HG02571 (cell line): ENCODE measurements at regions not wholly inside any gene's neighbourhood (a gene's known extent, or its start where the extent isn't known, plus 50 kb on each side); places are given as distances from the start of the nearest gene placed in this dataset.

Experiments
- ATAC-seq: cut with Tn5 transposase; IDR thresholded peaks from one replicate; pipeline ENCODE4 v1.9.1; 2021; ENCODE audit warnings: mild to moderate bottlenecking, moderate library complexity; ENCODE audit not compliant: unreplicated experiment

DNA sequence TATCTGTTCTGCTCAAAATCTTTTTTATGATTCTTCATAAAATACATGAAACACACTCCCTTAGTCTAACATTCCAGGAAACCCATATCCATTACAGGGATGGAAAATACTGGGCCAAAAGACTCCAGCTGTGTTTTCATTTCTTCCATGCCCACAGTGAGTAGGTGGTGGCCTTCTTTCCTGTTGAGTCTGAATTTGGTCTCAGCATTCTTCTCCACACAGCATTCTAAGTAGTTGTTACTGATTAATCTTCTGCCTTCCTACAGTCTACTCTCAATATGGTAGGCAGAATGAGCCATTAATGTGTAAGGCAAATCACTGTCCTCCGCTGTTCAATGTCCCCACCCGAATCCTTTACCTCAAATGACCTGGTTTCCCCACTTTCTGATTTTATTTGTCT, 370.6 kb upstream of the RPS6KA3 start:
- no peak for ATAC-seq

DNA sequence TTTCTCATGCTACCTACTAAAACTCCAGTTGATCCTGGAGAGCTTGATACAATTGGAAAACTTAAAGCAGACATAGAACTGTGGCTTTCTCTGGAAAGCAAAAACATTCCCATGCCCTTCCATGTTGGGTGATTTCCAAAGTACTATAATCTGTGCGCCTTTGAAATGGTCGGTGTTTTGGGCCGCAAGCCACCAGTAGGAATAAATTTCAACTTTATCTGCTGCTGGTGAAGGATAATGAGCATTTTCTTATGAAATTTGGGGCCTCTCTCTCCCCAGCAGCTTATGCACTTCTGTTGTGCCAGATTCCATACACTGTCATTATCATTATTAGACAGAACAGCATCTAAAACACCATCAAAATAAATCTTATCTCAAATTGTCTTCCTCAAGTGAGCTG, 366.7 kb upstream of the RPS6KA3 start:
- no peak for ATAC-seq

DNA sequence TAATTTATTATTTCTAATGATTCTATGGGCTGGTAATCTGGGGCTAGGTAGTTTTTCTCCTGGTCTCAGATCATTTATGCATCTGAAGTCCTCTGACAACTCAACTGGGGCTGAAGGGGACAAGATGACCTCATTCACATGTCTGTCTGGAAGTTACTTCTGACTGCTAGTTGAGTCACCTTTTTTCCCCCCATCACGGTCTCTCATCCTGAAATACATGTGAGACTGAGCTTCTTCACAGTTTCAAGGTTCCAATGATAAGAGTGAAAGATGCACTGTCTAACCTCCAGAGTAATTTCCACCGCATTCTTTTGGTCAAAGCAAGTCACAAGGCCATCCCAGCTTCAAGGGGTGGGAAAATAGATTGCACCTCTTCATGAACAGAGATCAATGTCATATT, 356.7 kb upstream of the RPS6KA3 start:
- no peak for ATAC-seq

DNA sequence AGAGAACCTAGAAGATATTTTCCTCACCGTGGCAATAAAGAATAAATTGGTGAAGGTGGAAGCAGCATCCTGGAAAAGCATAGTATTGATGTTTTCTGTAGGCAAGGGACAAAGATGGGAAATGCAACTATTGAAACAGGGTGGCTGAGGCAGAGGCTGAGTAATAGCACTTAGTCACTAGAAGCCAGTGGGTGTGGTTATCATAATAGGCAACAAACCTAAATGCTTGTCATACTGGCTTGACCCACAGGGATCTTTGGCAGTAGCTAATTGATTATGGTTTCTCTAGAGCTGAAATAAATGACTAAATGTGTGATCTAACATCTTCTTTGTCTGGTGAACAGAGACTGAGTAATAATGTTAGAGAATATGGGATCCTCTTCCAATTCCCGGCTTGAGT, 353.6 kb upstream of the RPS6KA3 start:
- no peak for ATAC-seq

DNA sequence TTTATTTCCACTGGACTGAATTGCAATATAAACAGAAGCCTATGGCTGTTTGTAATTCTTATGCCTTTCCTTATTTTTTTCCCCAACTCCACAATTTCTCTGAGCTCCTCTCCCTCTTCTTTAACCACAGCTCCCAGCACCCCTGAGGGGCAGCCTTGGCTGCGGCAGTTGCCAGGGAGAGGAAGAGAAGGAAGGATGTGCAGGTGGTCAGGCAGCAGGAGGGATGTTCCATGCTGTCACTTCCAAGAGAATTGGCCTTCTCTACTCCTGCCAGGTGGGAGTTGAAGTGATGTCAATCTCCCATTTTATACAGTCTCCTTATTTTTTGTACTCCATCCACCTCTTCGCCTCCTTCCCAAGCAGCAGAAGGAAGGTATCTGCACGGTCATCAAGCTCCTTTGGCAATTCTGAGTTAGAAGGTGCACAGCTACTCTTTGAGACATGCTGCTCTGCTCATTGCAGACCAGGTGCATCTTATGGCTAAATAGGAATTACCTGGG, 343.3 kb upstream of the RPS6KA3 start:
- no peak for ATAC-seq

DNA sequence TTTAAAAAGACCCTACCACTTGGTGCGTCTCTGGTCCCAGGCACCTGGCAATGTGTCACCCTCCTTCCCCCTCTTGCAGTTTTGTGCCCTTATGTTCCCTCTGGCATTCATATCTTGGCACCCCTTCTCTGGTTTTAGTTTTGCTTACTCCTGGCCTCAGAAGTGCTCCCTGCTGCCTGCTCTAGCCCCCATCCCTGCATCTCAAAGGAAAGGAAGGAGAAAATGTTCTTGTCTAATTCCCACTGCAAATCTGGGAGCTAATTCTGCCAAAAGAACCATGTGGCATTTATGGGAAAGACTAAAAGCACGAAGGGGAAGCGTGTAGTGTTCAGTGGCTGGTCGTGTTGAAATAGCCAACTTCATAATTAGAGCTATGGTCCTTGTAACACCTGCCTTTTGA, 340.1 kb upstream of the RPS6KA3 start:
- no peak for ATAC-seq

DNA sequence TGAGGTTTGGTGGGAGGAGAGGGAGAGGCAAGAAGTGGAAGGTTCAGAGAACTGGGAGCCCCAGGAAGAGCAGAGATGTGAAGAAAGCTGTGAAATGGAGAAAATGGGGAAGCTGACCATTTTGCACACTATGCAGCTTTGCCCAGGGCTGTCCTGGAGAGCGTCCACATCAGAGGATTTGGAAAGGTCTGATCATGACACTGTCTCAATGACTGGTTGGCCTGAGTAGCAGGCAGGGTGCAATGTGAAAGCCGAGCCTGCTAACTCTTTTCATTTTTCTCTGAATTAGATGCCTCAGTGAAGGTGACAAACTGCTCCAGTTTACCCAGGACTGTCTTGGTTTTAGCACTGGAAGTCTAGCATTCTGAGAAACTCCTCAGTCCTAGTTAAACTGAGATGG, 330.1 kb upstream of the RPS6KA3 start:
- no peak for ATAC-seq

DNA sequence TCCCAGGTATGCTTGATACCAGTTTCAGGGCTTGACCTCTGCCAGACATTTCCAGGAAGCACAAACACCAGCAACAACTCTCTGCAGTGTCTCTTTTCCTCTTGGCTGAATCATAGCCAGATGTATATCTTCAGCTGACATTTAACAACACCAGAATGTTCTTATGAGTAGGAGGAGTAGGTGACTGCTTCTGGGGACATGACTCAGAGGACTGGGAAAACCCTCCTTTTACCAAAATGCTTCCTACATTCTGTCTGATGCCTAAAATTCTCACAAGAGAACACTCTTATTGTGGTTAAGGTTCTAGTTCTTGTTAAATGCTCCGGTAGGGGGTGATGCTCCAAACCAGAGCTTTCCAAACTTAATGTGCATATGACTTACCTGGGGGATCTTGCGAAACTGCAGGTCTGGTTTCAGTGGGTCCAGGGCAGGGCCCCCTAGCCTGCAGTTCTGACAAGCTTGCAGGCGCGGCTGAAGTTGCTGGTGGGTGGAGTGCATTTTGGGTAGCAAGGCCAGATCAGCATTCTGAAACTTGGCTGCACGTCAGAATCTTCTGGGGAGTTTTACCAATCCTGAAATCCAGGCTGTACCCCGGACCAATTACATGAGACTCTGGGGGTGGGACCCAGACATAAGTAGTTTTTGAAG, 329.3 kb upstream of the RPS6KA3 start:
- no peak for ATAC-seq

DNA sequence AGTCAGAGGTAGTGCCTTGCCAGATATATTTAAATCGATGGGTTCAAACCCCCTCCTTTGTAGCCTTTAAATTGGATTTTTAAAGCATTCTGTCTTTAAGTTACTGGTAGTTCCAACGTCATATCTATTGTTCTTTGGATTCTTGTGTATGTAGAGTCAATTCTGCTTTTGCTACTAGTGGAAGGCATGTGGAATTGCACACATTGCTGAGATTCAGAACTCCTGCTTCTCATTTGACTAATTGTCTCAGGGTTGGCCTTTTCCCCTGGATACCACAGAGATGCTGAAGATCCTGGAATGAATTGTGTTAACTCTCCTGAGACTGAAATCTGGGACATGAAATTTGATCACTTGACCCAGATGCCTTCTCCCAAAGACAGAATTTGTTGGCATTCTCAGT, 328.3 kb upstream of the RPS6KA3 start:
- ATAC-seq = no peak

DNA sequence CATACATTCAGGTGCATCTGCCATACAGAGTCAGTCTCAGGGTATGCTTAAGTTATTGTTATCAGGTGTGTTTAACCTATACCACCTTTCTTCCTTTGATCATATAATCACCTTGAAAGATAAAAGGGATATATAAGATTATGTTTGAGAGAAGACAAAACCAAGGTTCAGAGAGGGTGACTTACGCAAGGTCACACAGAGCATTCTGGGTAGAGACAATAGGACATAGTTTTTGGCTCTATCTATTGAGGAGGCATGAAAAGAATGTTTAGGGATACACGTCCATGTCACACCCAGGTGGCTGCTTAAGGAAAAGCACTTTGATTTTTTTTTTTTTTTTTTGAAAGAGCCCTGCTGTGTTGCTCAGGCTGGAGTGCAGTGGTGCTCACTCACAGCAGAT, 327.1 kb upstream of the RPS6KA3 start:
- ATAC-seq = no peak

DNA sequence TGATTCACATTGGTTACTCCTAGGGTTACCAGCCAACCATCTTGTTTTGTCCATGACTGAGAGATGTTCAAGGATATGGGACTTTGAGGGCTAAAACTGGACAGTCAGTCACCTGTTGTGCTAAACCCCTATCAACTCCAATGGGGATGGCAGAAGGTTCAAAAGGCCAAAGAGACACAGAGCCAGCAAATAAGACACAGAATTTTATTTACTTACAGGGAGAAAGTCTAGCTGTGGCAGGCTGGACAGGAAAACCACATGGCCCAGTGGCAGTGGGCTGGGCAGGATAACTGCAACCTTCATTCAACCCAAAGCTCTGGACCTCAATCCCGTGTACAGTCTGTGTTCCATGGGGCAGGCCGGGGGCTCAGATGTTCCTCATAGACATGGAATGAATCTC, 326.7 kb upstream of the RPS6KA3 start:
- ATAC-seq = no peak

DNA sequence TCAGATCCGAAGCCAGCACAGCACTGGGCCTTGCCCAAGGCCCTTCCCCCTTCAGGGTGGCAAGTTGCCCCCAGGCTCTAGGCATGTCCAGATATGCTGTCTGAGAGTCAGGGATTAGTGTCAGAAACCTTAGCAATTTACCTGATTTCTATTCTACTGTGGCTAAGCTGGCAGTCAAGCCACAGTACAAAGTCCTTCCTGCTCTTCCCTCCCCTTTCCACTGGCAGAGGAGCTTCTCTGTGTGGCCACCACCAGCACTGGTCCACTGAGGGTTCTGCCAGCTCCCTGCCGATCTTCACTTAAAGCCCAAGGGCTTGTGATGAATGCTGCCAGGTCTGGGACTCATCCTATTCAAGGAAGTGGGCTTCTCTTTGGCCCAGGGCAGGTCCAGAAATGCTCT, 324.5 kb upstream of the RPS6KA3 start:
- ATAC-seq = no peak

DNA sequence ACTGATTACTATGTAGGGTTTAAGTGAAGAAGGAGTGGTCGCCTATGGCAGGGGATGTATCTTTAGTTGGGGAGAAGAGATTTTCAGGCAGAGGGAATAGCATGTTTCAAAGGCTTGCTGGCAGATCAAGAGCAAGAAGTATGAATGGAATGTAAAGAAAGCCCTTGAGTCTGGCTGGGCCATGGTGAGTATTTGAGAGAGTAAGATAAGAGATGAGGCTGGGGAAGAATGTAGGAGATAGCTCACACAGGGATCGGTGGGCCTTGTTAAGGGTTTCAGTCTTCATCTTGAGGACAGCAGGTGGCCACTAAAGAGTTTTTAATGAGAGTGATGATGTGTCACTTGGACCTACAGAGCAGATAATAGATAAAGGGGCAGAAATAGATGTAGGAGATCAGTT, 319.1 kb upstream of the RPS6KA3 start:
- no peak for ATAC-seq

DNA sequence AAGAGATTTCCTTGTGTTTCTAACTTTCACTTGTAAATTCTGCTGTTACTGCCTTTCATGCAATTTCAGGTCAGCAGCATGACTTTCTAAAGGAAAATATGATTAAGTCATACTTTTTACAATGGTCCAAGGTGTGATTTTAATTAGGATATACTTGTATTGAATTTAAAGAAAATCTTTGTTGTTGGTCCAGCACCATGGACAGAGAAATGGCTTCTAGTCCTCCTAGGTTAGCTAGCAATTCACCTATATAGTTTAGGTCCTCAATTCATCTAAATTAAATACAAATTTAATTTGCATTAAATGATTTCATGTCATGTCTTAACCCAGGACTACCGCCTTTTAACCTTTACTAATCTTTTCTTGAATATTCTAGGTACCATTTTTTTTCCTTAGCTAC, 304.9 kb upstream of the RPS6KA3 start:
- no peak for ATAC-seq

DNA sequence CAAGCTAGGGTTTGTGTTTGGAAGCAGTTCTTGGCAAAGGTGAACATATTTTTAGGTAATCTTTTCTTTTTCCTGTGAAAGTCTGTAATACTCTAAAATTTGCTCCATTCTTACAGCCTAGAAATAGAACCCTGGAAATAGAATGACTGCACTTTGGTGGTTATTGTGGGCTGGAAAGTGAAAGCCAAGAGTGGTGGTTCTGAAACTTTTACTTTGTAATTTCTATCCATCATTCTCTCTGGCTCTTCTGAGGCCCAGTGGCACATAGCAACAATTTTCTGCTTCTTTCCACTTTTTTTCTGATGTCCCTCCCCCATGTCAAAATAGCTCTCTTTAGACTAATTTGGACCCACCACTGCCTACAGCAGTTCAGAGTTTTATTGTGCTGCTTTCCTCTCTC, 300.4 kb upstream of the RPS6KA3 start:
- no peak for ATAC-seq

DNA sequence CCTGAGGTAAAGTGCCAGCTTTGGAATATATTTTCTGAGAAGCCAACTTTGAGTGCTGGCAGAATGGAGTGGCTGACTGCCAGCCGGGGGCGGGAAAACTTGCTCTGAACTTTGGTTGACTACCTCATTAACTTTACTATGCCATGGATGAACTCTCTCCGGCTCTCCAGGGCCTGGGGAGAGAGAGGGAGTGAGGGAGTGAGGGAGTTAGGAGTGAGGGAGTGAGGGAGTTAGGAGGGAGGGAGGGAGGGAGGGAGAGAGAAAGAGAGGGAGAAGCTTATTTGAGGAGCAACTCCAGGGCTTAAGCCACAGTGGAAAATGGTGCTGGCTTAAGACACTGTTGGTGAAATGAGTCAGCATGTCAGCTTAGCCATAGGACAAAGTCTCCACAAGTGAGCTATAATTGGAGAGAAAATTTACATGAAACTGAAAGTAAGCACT, 280.9 kb upstream of the RPS6KA3 start:
- no peak for ATAC-seq

DNA sequence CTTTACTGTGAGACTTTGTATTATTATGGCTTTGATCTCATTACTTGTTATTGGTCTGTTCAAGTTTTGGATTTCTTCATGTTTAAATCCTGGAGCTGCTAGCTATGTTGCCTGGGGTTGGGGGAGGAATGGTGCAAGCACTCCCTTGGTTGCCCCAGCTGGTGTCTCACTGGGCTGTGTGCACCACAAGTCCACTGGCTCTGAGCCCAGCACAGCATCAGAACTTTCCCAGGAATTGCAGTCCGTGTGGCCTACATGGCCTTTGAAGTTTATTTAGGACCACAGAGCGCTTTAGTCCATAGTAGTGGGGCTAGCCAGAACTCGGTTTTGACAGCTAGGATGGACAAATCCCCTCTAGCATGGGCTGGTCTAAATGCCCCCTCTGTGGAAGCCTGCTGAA, 278.8 kb upstream of the RPS6KA3 start:
- ATAC-seq = no peak

DNA sequence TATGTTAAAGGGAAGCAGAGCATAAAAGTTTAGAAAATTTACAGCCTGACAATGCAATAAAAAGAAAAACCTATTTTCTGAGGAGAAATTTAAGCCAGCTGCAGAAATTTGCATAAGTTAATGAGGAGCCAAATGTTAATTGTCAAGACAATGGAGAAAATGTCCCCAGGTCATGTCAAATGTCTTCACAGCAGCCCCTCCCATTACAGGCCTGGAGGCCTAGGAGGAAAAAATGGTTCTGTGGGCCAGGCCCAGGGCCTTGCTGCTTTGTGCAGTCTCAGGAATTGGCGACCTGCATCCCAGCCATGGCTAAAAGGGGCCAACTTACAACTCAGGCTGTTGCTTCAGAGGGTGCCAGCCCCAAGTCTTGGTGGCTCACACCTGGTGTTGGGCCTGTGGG, 275.4 kb upstream of the RPS6KA3 start:
- no peak for ATAC-seq

DNA sequence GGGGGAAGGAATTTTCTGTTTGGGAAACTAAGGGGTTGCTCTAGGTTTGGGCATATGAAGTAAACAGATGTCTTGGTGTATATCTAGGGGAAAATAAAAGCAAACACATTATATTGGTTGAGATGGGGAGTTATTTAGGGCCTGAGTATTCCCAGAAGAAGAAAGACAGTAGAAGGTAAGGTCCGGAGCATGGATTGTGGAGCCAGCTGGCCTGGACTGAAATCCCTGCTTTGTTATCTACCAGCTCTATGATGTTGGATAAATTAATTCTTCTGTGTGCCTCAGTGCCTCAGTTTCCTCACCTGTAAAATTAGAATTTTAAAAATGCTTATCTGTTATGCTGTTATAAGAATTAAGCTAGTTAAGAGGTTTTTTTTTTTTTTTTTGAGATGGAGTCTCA, 272.3 kb upstream of the RPS6KA3 start:
- ATAC-seq = no peak

DNA sequence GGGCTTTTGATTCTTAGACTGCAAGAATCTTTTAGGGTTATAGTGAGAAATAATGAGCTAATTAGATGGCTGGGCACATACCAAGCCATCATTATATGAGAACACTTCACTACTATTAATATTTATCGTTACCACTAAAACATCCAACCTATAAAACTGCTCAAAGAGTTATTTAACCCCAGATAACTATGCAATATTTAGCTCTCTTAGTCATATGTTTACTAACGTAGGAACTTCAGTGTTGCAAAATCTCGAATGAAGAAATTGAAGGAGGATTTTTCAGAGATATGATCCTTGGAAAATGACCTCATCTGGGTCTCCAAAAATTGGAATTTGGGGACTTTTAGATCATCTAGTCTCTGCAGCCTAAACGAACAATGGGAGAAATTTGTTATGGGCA, 265.0 kb upstream of the RPS6KA3 start:
- no peak for ATAC-seq

DNA sequence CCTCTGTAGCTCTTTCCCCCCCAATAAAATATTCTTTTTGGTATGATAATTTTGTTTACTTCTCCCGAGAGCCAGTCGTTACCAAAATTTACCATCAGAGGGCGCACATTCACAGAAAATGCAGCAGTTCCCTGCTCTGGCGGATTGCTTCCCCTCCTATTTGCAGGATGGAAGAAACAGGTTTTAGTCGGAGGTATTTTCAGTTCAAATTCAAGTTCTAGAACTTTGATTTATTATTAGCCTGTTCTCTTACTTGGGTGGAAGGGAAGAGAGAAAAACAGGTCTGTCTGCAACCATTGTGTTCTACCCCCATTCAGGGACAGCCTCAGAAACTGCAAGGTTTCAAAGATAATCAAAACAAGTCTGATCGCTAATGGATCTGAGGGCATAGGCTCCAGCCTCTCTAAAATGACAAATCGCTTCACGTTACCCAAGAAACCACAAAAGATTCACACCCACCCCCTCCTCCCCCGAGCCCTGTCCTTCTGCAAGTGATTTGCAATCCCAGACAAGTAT, 263.8 kb upstream of the RPS6KA3 start:
- ATAC-seq = no peak

DNA sequence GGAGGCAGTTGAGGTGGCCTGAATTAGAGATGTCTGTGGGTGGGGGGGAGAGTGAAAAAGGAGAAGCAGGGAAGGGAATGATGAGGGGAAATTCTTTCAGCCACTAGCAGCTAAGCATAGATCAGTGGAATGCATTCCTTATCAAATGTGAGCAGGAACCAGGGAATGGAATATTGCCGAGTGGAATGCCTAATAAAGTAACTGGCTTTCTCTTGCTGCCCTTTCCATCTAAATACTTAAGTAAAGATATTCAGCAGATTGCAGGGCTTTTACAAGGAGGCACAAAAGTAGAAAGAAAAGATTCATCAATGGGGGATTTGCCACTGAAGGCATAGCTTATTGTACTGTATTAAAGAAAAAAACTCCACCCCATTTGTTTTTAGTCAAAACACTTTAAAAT, 263.0 kb upstream of the RPS6KA3 start:
- ATAC-seq = no peak

DNA sequence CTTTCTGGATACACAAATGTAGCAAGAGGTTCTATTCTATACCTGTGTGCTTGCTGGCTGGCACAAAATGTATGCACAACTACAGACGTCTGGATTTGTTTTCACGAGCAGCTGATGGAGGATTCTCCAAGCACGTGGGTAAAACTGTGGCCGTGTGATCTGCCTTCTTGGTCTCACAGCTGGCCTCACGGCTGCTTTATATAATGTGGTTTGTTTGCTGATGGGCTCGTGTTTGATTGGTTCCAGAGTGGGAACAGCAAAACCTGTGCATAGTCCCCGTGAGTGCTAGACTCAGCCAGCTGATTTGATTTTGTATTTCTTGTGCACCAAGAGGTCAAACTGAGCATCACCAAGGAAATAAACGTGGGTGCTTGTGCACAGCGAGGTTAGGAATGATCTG, 262.6 kb upstream of the RPS6KA3 start:
- ATAC-seq = no peak
